NCI-H1436 treated with DMSO at 0.1 percent for 48 hours (cell line): ENCODE measurements at regions not wholly inside any gene's neighbourhood (a gene's known extent, or its start where the extent isn't known, plus 50 kb on each side); places are given as distances from the start of the nearest gene placed in this dataset.

ENCODE experiments used
- DNase-seq: peaks from one replicate; lab custom pipeline; 2025; lab: John Stamatoyannopoulos, UW

- no peak for DNase-seq
Measured at GRCh38 chr7:115271332-115272235, 349.7 kb downstream of the MDFIC start.

- DNase-seq: no peak
Measured at GRCh38 chr7:115269486-115269885, 347.6 kb downstream of the MDFIC start.

GRCh38 chr7:115267503-115267902 lies 345.6 kb downstream of the MDFIC start:
- peak; percentile 11 for DNase-seq

DNA sequence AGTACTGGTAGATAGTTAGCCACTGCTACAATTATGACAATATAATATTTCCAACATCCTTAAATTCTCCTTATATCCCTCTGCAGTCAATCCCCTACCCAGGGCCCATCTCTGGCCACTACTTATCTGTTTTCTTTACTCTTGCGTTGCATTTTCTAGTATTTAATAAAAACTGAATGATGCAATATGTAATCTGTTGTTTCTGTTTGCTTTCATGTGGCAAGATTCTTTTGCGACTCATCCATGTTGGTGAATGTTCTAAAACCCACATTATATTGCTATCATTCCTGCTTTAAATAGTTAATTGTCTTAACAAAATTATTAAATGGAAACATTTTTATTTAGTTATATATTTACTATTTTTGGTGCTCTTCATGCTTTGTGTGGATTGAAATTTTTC lies 338.5 kb downstream of the MDFIC start:
- DNase-seq: no peak

DNA sequence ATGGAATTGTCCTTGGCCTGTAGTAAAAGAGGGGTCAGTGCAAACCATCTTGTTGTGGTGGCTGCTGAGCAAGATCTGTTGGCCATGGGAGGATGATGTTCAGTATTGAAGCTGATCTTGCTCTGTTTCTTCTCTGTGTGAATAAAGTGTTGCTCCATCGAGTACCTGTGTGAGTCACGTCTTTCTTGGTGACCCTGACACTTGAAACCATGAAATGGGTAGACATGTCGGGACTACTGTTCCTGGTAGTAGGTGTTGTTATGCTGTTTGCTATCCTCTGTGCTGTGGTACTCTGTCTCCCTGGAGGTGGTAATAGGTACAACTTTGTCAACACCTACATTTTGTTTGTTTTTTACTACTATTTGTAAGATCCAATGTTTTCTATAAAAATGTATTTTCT lies 330.6 kb downstream of the MDFIC start:
- DNase-seq: no peak

DNA sequence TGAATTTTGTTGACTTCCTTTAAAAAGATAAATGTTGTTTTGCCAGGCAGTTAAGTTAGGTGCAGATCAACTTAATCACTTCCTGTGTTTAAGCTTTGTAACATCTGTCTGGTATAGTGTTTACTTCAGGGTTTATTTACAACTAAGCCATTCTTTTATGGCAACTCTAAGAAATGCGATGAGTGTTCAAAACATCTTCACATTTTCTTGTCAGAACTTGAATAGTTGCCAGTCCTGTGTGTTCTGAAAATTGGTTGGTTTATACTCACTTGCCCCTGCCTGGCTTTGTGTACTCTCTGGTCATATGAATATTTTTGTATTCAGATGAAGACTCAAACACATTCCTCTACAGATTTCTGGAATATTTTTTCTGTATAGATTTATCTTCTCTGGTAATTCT lies 327.2 kb downstream of the MDFIC start:
- no peak for DNase-seq

DNA sequence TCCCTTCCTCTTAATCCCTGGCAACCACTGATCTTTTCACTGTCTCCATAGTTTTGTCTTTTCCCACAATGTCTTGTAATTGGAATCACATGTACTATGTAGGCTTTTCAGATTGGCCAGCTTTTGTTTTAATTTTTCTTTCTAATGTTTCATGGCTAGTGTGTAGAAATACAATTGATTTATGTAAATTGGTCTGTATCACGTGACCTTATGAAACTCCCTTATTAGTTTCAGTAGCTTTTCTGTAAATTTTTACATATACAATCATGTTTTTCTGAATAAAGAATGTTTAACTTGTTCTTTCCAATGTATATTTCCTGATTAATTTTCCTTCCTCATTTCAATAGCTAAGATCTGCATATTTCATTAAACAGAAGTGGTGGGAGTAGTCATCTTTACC lies 319.3 kb downstream of the MDFIC start:
- no peak for DNase-seq

DNA sequence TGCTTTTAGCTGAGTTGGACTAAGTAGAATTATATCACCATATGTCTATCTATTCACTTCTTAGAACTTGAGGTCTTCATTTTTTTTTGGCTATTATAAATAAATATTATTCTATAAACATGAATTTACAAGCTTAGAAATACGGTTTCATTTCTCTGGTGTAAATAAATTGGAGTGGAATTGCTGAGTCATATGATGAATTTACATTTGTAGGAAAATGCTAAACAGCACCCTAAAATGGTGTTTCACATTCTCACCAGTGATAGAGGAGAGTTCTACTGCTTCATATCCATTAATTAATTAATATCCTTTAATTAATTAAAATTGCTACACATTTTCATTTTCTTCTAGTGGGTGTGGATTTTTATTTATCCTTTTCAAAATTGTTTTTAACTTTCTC lies 318.3 kb downstream of the MDFIC start:
- DNase-seq: no peak

DNA sequence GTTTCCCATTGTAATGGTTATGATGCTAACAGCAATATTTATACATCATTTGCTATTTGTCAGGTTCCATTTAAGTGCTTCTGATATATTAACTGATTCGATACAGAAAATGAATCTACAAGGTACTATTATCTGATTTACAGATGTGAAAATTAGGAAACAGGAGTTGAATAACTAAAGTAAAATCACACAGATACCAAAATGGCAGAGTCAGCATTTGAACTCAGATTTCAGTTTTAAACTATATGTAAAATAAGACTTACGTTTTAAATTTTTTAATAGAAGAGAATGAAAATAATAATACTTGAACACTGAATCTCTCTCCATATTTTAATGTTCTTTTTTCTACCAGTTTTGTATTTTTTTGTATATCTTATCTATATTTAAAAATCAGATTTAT lies 313.2 kb downstream of the MDFIC start:
- DNase-seq: no peak

- DNase-seq: no peak
Measured at GRCh38 chr7:115233809-115234208, 311.9 kb downstream of the MDFIC start.

GRCh38 chr7:115232041-115232440 lies 310.1 kb downstream of the MDFIC start:
- DNase-seq: no peak

DNA sequence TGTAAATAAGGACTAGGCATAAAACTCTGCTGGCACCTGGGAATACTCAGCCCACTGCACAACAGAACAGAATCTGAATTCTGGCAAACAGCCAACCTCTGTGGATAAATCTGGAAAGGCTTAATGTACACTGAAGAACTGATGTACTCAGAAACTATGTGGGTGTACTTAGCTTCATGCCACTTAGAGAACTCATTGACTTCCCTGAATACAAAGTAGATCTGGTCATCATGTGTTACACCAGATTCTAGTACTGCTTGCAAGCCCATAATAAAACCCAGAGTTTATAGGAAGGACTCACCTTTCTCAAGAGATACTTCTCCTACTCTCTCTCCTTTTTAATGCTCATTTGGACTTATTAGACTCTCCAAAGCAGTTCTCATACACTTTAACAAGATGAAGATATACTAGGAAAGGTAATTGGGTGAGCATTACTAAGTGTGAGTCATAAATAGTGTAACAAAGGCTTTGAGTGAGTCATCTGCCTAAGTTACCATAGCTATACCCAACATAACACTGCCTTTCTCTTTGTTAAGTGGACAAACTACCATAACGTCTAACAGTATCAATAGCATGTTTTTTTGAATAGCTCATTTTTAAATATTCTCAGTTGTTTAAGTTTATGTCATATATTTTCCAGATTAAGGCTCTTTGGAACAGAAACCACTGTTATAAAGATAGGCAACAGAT lies 309.1 kb downstream of the MDFIC start:
- DNase-seq: peak; percentile 34

DNA sequence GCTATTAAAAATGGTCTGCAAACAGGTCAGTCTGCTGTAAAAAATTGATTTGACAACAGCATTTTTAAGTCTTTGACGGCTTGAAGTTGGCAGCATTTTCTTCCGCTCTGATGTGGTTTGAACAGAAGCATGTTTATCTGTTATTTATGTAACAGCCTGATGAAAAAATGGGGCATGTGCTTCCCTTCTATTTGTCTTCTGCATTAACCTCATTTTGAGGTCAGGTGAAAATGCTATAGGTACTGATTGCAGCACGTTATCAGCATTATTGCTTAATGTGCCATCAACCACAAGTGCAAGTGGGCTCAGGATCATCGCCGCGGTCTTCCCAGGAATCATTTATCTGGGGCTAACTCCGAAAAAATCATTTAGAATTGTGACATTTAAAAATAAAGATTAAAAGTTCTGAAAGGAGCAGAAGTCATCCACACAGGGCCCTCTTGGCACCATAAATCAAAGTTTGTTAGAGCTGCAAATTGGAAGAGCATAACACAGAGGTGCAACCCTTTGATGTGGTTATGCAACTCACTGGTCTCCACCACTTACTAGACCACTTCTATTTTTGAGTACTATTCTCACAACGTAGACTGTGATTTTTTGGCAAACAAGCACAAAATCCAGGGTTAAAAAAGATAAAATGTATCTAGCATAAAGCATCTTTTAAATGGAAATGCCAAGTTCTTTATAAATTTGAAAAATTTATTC lies 307.7 kb downstream of the MDFIC start:
- DNase-seq: no peak

GRCh38 chr7:115227473-115228235 lies 305.8 kb downstream of the MDFIC start:
- DNase-seq: no peak

GRCh38 chr7:115226410-115226809 lies 304.5 kb downstream of the MDFIC start:
- no peak for DNase-seq

GRCh38 chr7:115224922-115225321 lies 303.0 kb downstream of the MDFIC start:
- no peak for DNase-seq

DNA sequence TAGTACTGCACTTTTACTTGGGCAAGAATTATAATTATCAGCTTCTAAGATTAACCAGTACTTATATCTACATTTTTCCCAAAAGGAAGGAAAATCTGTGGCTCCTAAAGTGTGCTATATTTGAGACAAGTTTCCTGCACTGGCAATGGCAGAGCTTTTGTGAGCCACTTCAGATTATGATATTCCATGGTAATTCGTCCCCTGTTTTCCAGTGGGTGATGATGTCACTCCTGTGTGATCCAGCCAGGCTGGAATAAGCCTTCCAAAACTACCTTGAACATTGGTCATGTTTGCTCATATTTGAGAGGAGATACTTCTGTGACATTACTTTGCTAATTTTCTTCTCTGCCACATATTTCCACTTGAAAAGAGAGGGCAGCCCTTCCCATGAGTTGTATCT lies 302.1 kb downstream of the MDFIC start:
- no peak for DNase-seq

GRCh38 chr7:115221456-115221855 lies 299.6 kb downstream of the MDFIC start:
- DNase-seq: no peak

- DNase-seq: no peak
Measured at GRCh38 chr7:115218076-115218475, 296.2 kb downstream of the MDFIC start.

DNA sequence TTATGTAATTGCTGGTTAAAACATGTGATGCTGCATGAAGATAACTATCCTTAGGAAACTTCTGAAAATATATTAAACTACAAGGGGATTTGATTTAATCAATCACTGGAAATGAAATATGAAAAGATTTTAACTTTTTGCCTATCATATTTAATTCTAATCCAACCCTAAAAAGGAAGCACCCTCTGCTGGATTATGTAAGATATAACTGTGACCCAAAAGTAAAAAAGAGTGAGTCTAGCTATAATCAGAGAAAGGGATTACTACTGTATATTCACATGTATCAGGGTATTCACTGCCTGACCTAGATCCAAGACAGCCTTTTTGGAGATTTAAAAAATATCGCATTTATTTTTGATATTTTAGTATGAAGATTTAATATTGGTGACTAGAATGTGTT lies 295.5 kb downstream of the MDFIC start:
- no peak for DNase-seq

- DNase-seq: no peak
Measured at GRCh38 chr7:115216652-115217051, 294.8 kb downstream of the MDFIC start.

- no peak for DNase-seq
Measured at GRCh38 chr7:115211171-115211570, 289.3 kb downstream of the MDFIC start.
